HG02870 (cell line): ENCODE measurements at regions not wholly inside any gene's neighbourhood (a gene's known extent, or its start where the extent isn't known, plus 50 kb on each side); places are given as distances from the start of the nearest gene placed in this dataset.

Source experiments
- ATAC-seq: cut with Tn5 transposase; IDR thresholded peaks from one replicate; pipeline ENCODE4 v1.9.1; 2021; ENCODE audit warnings: mild to moderate bottlenecking, moderate library complexity; ENCODE audit not compliant: unreplicated experiment

- no peak for ATAC-seq
Observed at GRCh38 chr2:62305421-62306176, 109.7 kb downstream of the B3GNT2 start.

DNA sequence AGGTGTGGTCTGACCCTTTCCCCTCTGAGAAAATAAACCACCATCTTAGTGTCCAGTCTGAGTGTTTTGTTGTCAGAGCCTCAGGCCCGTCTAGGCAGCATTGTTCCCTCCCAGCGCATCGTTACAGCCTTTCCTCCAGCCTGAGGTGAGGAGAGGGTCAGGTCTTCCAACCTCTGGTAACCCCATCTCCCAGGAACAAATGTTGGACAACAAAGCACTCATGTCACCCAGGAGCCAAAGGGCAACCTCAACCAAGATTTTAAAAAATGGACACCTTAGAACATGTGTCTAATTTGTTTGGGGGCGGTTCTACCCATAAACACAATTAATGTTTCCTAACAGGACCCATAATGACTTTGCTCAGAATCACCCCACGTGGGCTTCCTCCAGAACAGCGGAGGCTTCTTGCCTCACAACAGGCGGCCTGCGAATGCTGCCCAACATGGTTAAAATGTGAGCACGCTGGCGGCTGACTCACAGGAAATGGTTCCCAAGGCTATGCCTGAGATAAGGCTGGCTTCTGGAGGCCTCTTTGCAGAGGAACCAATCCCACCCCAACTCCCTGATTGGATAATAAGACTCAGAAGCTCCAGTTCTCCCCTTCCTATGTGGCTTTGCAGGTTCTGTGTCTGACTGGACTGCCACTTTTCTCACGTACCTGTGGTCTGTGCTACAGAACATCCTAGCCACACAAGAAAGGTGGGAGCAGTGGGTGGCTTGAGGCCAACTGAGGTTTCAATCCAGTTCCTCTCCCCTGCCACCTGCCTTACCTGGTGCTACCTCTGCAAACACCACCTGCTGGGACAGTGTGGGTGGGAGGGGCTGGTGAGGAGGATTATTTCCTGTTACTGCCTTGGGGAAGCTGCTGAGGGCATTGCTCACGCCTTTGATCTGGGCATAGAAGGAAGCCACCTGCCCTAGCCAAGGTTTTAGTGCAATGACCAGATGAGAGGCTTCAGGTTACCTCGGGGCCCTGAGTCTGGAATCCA lies 108.8 kb downstream of the B3GNT2 start:
- ATAC-seq, result no peak

GRCh38 chr2:62303788-62304187 lies 107.9 kb downstream of the B3GNT2 start:
- ATAC-seq, result no peak

- no peak for ATAC-seq
Observed at GRCh38 chr2:62302631-62303435, 106.9 kb downstream of the B3GNT2 start.

GRCh38 chr2:62300925-62301324 lies 105.0 kb downstream of the B3GNT2 start:
- no peak for ATAC-seq

GRCh38 chr2:62297624-62298010 lies 101.7 kb downstream of the B3GNT2 start:
- ATAC-seq, result no peak

DNA sequence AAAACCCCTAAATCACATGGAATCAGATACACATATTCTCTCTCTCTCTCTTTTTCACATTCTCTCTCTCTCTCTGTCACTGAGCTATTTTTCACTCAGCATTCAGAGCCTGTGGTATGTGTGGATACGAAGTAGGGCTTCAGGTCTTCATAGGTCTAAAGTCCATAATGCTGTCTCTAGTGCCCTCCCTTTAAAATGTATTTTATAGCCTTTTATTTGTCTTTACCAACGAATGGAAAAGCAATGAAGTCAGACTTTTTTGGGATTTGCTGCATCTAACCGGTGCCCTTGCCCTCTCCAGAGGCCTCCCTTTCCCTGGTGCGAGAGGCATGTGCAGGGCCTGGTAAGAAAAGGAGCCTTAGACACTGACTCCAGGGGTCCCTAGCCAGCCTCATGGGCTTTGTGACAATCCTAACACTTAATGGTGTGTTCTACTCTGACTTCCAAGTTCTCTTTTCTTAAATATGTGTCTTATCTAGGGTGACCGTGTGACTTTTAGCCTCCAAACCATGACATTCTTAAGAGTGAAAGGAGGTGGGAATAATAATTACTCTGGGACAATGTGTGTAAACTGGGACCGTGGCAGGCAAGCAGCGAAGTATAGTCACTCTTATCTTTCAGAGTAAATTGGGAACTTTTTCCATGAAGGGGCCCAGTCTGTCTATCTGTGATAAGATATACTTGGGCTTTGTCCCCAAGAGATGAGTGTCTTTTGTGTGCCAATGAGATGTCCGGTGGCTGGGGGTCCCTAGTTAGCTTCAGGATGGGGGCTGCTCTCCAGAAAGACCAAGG lies 101.1 kb downstream of the B3GNT2 start:
- ATAC-seq, result no peak

DNA sequence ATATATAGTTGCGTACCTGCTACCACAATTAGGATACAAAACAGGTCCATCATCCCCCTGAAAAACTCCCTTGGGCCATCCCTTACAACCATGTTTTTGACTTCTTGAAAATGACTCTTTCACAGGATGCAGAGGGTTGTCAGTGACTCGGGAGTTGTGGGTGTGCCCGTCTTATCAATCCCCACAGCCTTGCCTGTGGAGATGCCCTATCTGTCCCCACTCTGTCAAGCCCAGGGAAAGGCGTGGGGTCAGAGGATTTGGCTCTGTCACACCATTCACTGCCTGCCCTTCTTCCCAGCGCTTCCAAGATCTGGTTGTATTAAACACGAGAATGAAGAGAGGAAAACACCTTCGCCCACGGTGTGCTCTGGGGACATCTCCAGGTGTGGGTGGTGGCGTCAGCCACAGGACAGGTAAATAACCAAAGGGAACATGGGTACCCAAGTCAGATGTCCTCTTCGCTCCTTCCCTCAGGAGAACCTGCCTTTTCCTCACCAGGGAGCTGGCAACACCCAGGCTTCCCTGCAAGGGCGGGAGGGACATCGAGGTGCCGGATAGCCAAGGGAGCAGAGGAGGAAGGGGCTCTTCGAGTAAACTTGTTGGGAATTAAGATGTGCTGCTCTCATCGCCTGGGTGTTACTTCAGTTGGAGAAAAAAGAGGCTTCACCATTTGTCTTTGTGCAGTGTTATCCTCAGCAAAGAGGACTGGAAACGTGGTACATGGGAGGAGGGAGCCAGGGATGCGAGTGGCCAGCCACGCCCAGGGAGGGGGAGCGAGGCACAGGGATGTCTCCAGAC lies 100.3 kb downstream of the B3GNT2 start:
- no peak for ATAC-seq

DNA sequence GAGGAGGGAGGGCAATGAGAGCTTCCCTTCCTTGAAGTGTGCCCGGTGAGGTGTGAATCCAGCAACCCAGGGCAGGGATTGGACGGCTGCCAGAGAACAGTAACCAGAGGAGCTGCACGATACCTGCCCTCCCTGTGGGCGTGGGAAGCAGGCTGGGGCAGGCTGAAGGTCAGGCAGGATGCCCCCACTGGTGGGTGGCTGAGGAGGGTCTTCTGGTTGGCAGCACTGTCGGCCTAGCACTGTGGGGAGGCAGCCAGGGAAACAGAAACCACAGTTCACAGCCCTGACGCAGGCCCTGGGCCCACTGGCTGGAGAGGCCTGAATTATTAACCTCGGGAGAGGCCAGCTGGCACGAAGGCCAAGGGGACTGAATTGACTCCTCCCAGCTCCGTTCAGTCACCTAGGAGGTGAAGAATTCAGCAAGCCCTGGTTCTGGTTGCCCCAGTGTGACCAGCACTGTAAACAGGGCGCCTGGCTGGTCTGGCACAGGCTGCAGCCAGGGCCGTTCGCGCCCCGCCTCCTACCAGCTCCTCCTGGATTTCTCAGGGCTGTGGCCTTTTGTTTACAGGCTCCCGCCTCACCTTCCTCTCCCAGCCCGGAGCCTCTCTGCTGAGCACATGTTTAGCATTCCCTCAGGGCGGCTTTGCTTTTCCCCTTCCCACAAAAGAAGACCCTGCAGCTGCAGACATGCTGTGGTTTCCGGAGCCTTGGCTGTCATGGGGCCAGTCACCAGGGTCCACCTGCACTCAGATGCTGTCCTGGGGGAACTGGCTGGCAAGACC lies 97.8 kb downstream of the B3GNT2 start:
- no peak for ATAC-seq

DNA sequence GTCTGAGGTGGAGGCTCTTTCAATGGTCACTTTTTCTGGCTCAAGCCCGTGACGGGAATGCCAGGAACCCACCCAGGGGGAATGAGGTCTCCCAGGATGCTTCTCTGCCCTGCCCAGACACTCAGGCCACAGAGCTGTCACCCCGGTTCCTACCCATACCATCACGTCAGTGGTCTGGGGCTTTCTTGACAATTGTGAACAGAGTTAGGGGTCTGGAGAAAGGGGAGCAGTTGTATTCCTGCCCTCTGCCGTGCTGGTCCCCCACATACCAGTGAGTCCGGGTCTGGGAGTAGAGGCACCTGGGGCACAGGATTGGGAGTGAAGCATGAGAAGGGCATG lies 97.2 kb downstream of the B3GNT2 start:
- no peak for ATAC-seq

- no peak for ATAC-seq
Observed at GRCh38 chr2:62292190-62292589, 96.3 kb downstream of the B3GNT2 start.

- ATAC-seq, result no peak
Observed at GRCh38 chr2:62291517-62292137, 95.7 kb downstream of the B3GNT2 start.

- ATAC-seq, result no peak
Observed at GRCh38 chr2:62291052-62291451, 95.1 kb downstream of the B3GNT2 start.

GRCh38 chr2:62287899-62288880 lies 92.3 kb downstream of the B3GNT2 start:
- no peak for ATAC-seq

- no peak for ATAC-seq
Observed at GRCh38 chr2:62287282-62287681, 91.4 kb downstream of the B3GNT2 start.

DNA sequence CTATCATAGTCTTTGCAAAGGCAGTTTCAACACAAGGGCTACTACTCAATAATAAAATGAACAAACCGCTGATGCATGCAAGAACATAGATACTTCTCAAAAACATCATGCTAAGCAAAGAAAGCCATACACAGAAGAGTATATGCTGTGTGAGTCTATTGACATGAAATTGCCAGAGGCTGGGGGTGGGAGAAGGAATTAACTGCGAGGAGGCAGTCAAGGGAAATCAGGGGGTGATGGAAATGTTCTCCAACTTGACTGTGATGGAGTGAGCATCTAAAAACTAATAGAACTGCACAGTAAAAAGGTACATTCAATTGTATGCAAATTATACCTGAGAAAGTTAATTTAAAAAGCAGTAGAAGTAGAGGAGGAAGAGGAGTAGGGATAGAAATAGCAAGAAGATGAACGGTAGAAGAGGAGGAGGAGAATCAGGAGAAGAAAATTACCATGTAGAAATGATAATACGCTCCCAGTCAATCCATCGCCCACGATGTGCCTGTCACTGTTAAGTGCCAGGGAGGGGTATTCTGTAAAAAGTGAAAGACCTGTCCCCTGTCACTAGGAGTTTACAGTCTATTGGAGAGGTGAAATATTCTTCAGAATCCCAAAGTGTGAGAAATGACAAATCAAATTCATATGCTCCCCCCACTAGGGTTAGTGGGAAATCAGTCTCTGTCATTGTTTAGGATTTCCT lies 90.3 kb downstream of the B3GNT2 start:
- no peak for ATAC-seq

- no peak for ATAC-seq
Observed at GRCh38 chr2:62284980-62285379, 89.1 kb downstream of the B3GNT2 start.
